ENCODE measurements at regions not wholly inside any gene's neighbourhood (a gene's known extent, or its start where the extent isn't known, plus 50 kb on each side); places are given as distances from the start of the nearest gene placed in this dataset.

- TF ChIP-seq CTCF (IDR thresholded peaks at IDR 0.05; ENCODE audit: insufficient read depth, low read depth, low read length, missing control alignments): no peak
- no peak overlapping the region for H3K4me3 ChIP-seq (ENCODE audit: low read length)
Observed at GRCh38 chr5:174816858-174817257, 92.5 kb downstream of the MSX2 start.

GRCh38 chr5:174811438-174811837 lies 87.1 kb downstream of the MSX2 start:
- DNase-seq (ENCODE audit: low read depth): no peak
- H3K4me3 ChIP-seq (ENCODE audit: low read length): no peak overlapping the region
- TF ChIP-seq CTCF (IDR thresholded peaks at IDR 0.05; ENCODE audit: insufficient read depth, low read depth, low read length, missing control alignments): no peak

More at GRCh38 chr5:174816858-174817257, 92.5 kb downstream of the MSX2 start:
- no peak for DNase-seq (ENCODE audit: low read depth)

GRCh38 chr5:174810796-174811195 lies 86.4 kb downstream of the MSX2 start:
- no peak for TF ChIP-seq CTCF (IDR thresholded peaks at IDR 0.05; ENCODE audit: insufficient read depth, low read depth, low read length, missing control alignments)
- no peak for DNase-seq (ENCODE audit: low read depth)
- no peak overlapping the region for H3K4me3 ChIP-seq (ENCODE audit: low read length)

GRCh38 chr5:174807471-174807870 lies 83.1 kb downstream of the MSX2 start:
- no peak overlapping the region for H3K4me3 ChIP-seq (ENCODE audit: low read length)
- no peak for DNase-seq (ENCODE audit: low read depth)
- TF ChIP-seq CTCF (IDR thresholded peaks at IDR 0.05; ENCODE audit: insufficient read depth, low read depth, low read length, missing control alignments): no peak

GRCh38 chr5:174806729-174807128 lies 82.3 kb downstream of the MSX2 start:
- no peak for TF ChIP-seq CTCF (IDR thresholded peaks at IDR 0.05; ENCODE audit: insufficient read depth, low read depth, low read length, missing control alignments)
- no peak for DNase-seq (ENCODE audit: low read depth)
- no peak overlapping the region for H3K4me3 ChIP-seq (ENCODE audit: low read length)

GRCh38 chr5:174801798-174802197 lies 77.4 kb downstream of the MSX2 start:
- no peak overlapping the region for H3K4me3 ChIP-seq (ENCODE audit: low read length)
- no peak for DNase-seq (ENCODE audit: low read depth)
- TF ChIP-seq CTCF (IDR thresholded peaks at IDR 0.05; ENCODE audit: insufficient read depth, low read depth, low read length, missing control alignments): no peak

- TF ChIP-seq CTCF (IDR thresholded peaks at IDR 0.05; ENCODE audit: insufficient read depth, low read depth, low read length, missing control alignments): no peak
- no peak overlapping the region for H3K4me3 ChIP-seq (ENCODE audit: low read length)
- no peak for DNase-seq (ENCODE audit: low read depth)
Observed at GRCh38 chr5:174800435-174800834, 76.1 kb downstream of the MSX2 start.

All from epithelial cell of esophagus (primary cell).